ENCODE measurements at regions not wholly inside any gene's neighbourhood (a gene's known extent, or its start where the extent isn't known, plus 50 kb on each side); places are given as distances from the start of the nearest gene placed in this dataset.

DNA sequence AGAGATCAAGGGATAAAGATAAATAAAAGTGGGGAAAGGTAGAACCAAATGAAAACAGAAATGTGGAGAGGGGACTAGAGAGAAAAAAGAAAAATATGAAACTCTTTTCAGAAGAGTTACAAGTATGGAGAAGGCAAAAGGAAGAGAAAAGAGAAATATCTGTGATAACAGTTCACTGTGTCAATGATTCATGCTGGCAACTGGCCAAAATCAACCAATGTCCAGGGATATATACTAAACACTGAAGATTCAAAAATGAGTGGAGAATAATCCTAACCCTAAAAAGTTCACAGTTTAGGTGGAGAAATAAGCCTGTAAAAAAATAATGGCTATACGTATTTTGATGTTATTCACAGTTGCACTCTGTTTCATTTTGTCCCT is 372.3 kb upstream of the KITLG start:
- ChIA-PET POLR2A (interaction anchor here (0.8 to 1.2 kb wide), 3 partner anchors 20 to 314 kb away, joined by 3 read pairs; no protein-coding TSS in a partner anchor), CTCF (ENCODE audit: unreplicated experiment) (no interaction called here)
- H3K4me1 ChIP-seq (ENCODE audit: insufficient read depth, low read length, poor library complexity, severe bottlenecking), result no peaks in the 10 kb centered on the region
- BruUV-seq (replicated peaks), result no TSS peak
- TF ChIP-seq EZH2phosphoT487 (IDR thresholded peaks at IDR 0.05; ENCODE audit: borderline replicate concordance, low read depth, low read length), result no peak
- TF ChIP-seq, protein P1, sequence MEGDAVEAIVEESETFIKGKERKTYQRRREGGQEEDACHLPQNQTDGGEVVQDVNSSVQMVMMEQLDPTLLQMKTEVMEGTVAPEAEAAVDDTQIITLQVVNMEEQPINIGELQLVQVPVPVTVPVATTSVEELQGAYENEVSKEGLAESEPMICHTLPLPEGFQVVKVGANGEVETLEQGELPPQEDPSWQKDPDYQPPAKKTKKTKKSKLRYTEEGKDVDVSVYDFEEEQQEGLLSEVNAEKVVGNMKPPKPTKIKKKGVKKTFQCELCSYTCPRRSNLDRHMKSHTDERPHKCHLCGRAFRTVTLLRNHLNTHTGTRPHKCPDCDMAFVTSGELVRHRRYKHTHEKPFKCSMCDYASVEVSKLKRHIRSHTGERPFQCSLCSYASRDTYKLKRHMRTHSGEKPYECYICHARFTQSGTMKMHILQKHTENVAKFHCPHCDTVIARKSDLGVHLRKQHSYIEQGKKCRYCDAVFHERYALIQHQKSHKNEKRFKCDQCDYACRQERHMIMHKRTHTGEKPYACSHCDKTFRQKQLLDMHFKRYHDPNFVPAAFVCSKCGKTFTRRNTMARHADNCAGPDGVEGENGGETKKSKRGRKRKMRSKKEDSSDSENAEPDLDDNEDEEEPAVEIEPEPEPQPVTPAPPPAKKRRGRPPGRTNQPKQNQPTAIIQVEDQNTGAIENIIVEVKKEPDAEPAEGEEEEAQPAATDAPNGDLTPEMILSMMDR (conservative IDR thresholded peaks at IDR 0.05; ENCODE audit: low read length), result no peak
- no peak overlapping the region for H3K27ac ChIP-seq (ENCODE audit: low read depth, low read length, poor library complexity, severe bottlenecking)
- no peak overlapping the region for H3K4me3 ChIP-seq (ENCODE audit: low read depth, low read length, poor library complexity, severe bottlenecking)
- no peak overlapping the region for H3K4me2 ChIP-seq (ENCODE audit: low read length)
- no peaks in the 10 kb centered on the region for H3K36me3 ChIP-seq (ENCODE audit: insufficient read depth, low read length)
- no peak for DNase-seq (ENCODE audit: low spot score)
- no peaks in the 10 kb centered on the region for H4K20me1 ChIP-seq (ENCODE audit: insufficient read depth, low read length)
- no peaks in the 10 kb centered on the region for H3K79me2 ChIP-seq (ENCODE audit: insufficient read depth, low read depth, low read length)
- intact Hi-C loops (cut with micrococcal nuclease; ENCODE audit: unreplicated experiment), result no loop called here
- no peaks in the 10 kb centered on the region for H3K9me2 ChIP-seq (ENCODE audit: insufficient read depth, low read length)
- no peak overlapping the region for H2AFZ ChIP-seq (ENCODE audit: low read length)
- no peaks in the 10 kb centered on the region for H3K9me3 ChIP-seq (ENCODE audit: low read length)

- Histone ChIP-seq H3K4me3 (ENCODE audit: low read depth, low read length, poor library complexity, severe bottlenecking) (no peak overlapping the region), H3K36me3 (ENCODE audit: insufficient read depth, low read length) (no peaks in the 10 kb centered on the region), H3K4me1 (ENCODE audit: insufficient read depth, low read length, poor library complexity, severe bottlenecking) (no peaks in the 10 kb centered on the region), H3K79me2 (ENCODE audit: insufficient read depth, low read depth, low read length) (no peaks in the 10 kb centered on the region), H4K20me1 (ENCODE audit: insufficient read depth, low read length) (no peaks in the 10 kb centered on the region), H3K27ac (ENCODE audit: low read depth, low read length, poor library complexity, severe bottlenecking) (no peak overlapping the region), H3K9me3 (ENCODE audit: low read length) (no peaks in the 10 kb centered on the region), H3K9me2 (ENCODE audit: insufficient read depth, low read length) (no peaks in the 10 kb centered on the region), H2AFZ (ENCODE audit: low read length) (no peak overlapping the region), H3K4me2 (ENCODE audit: low read length) (no peak overlapping the region)
- intact Hi-C loops (cut with micrococcal nuclease; ENCODE audit: unreplicated experiment), result no loop called here
- ChIA-PET POLR2A (interaction anchor here (0.8 to 1.2 kb wide), 3 partner anchors 21 to 314 kb away, joined by 3 read pairs; no protein-coding TSS in a partner anchor), CTCF (ENCODE audit: unreplicated experiment) (no interaction called here)
- BruUV-seq (replicated peaks), result no TSS peak
- TF ChIP-seq, protein P1 (conservative IDR thresholded peaks at IDR 0.05; ENCODE audit: low read length), result no peak
- no peak for TF ChIP-seq EZH2phosphoT487 (IDR thresholded peaks at IDR 0.05; ENCODE audit: borderline replicate concordance, low read depth, low read length)
- DNase-seq (ENCODE audit: low spot score), result no peak
These were observed 371.7 kb upstream of the KITLG start for GRCh38 chr12:88951860-88952561.

DNA sequence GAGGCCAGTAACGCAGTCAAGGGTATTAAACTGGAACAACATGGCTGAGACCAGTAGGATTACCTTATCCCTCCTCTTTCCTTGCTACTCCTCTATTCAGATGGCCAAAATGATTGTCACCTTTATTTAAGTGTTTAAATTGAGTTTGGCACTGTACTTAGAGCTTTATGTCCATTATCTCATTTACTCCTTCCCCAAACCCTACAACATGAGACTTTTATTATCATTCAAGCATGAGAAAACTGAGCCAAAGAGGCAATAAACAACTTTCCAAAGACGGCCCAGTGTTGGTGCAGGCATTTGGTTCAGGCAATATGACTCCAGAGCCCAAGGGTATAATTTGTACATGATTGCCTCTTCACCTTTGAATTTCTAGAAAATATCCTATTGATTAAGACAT is 370.9 kb upstream of the KITLG start:
- H3K4me2 ChIP-seq (ENCODE audit: low read length), result no peak overlapping the region
- BruUV-seq (replicated peaks), result no TSS peak
- no peak for DNase-seq (ENCODE audit: low spot score)
- ChIA-PET POLR2A (interaction anchor here (1.2 kb wide), 1 partner anchor 313 kb away, joined by 3 read pairs; no protein-coding TSS in a partner anchor), CTCF (ENCODE audit: unreplicated experiment) (no interaction called here)
- intact Hi-C loops (cut with micrococcal nuclease; ENCODE audit: unreplicated experiment), result no loop called here
- H3K4me1 ChIP-seq (ENCODE audit: insufficient read depth, low read length, poor library complexity, severe bottlenecking), result no peaks in the 10 kb centered on the region
- TF ChIP-seq EZH2phosphoT487 (IDR thresholded peaks at IDR 0.05; ENCODE audit: borderline replicate concordance, low read depth, low read length), result no peak
- TF ChIP-seq, protein P1 (conservative IDR thresholded peaks at IDR 0.05; ENCODE audit: low read length), result no peak
- no peaks in the 10 kb centered on the region for H3K79me2 ChIP-seq (ENCODE audit: insufficient read depth, low read depth, low read length)
- no peak overlapping the region for H2AFZ ChIP-seq (ENCODE audit: low read length)
- no peaks in the 10 kb centered on the region for H3K36me3 ChIP-seq (ENCODE audit: insufficient read depth, low read length)
- no peaks in the 10 kb centered on the region for H4K20me1 ChIP-seq (ENCODE audit: insufficient read depth, low read length)
- H3K27ac ChIP-seq (ENCODE audit: low read depth, low read length, poor library complexity, severe bottlenecking), result no peak overlapping the region
- H3K4me3 ChIP-seq (ENCODE audit: low read depth, low read length, poor library complexity, severe bottlenecking), result no peak overlapping the region
- H3K9me3 ChIP-seq (ENCODE audit: low read length), result no peaks in the 10 kb centered on the region
- H3K9me2 ChIP-seq (ENCODE audit: insufficient read depth, low read length), result no peaks in the 10 kb centered on the region
